HepG2 (cell line): ENCODE measurements at regions not wholly inside any gene's neighbourhood (a gene's known extent, or its start where the extent isn't known, plus 50 kb on each side); places are given as distances from the start of the nearest gene placed in this dataset.

Experiments
- ATAC-seq: fragments of 200-7000 bp; cut with Tn5 transposase; 3 replicates; pipeline ENCODE4 v1.9.1; 2020; ENCODE audit warnings: mild to moderate bottlenecking, moderate library complexity
- BruUV-seq: library from RNA; stranded (reverse); fragments of 400-500 nt; replicated peaks from 2 replicates; lab custom pipeline; 2021; lab: Mats Ljungman, UMichigan
- CTCF ChIA-PET: fragments of 300-600 bp; formaldehyde crosslinking; extraction: SDS; loops from one replicate; lab custom pipeline; 2021; ENCODE audit warnings: low total read pairs, inconsistent platforms, low intra/inter-chr PET ratio; lab: Yijun Ruan, JAX
- POLR2A ChIA-PET: fragments of 350-600 bp; sonication (Branson Sonifier 250); formaldehyde crosslinking; loops from one replicate; lab custom pipeline; 2020; ENCODE audit warnings: antibody characterized with exemption, inconsistent platforms; lab: Yijun Ruan, JAX
- DNase-seq: peaks from one replicate; pipeline ENCODE4 v3.0.0-alpha.2; 2015; ENCODE audit warnings: low spot score
- FAIRE-seq: peaks from 3 replicates; lab custom pipeline; 2011; peaks lifted over from hg19 to GRCh38; lab: Jason Lieb, UNC
- H2AFZ ChIP-seq: one replicate; pipeline ENCODE4 v1.6.1; 2011; ENCODE audit warnings: low read length, inconsistent platforms
- H3K27ac ChIP-seq: fragments of 300-600 bp; 3 replicates; pipeline ENCODE4 v1.8.0; 2011; ENCODE audit warnings: mixed run types, mild to moderate bottlenecking, mixed read lengths, low read length, inconsistent platforms; ENCODE audit not compliant: insufficient read depth; ENCODE audit errors: extremely low read length
- H3K27me3 ChIP-seq, 2 experiments: fragments of 200-600 bp in 1 of 2; 2 replicates in 1 of 2; 3 replicates in 1 of 2; pipeline versions ENCODE4 v1.6.0 to v1.8.0; 2011; ENCODE audit warnings: low read length in 2 of 2, mild to moderate bottlenecking in 2 of 2, moderate library complexity in 2 of 2, inconsistent platforms in 1 of 2; ENCODE audit not compliant: insufficient read depth in 2 of 2, control insufficient read depth in 1 of 2
- H3K36me3 ChIP-seq, 2 experiments: fragments of 200-600 bp in 1 of 2; replicated peaks in 1 of 2; 2 replicates in 1 of 2; 3 replicates in 1 of 2; pipeline versions ENCODE4 v1.5.1 to v1.8.0; 2011; ENCODE audit warnings: low read length in 2 of 2, inconsistent platforms in 1 of 2; ENCODE audit not compliant: insufficient read depth in 2 of 2, control insufficient read depth in 1 of 2
- H3K4me1 ChIP-seq: 2 replicates; pipeline ENCODE4 v1.5.1; 2012; ENCODE audit warnings: low read length, inconsistent platforms; ENCODE audit not compliant: insufficient read depth
- H3K4me2 ChIP-seq: 2 replicates; pipeline ENCODE4 v1.6.0; 2011; ENCODE audit warnings: low read depth, low read length, inconsistent platforms
- H3K4me3 ChIP-seq, 3 experiments: fragments of 200-600 bp in 1 of 3; sonication (generic), shearing (Covaris generic) in 1 of 3; replicated peaks in 1 of 3; 2 replicates each; pipeline ENCODE4 v1.5.1; 2011 to 2016; ENCODE audit warnings: low read length in 3 of 3, inconsistent platforms in 2 of 3, low read depth in 2 of 3, mild to moderate bottlenecking in 2 of 3, control low read depth in 1 of 3, mixed read lengths in 1 of 3; ENCODE audit not compliant: insufficient read depth in 1 of 3
- H3K79me2 ChIP-seq: one replicate; pipeline ENCODE4 v1.6.1; 2011; ENCODE audit warnings: low read length, inconsistent platforms; ENCODE audit not compliant: insufficient read depth
- H3K9ac ChIP-seq: 2 replicates; pipeline ENCODE4 v1.6.0; 2011; ENCODE audit warnings: mild to moderate bottlenecking, low read depth, low read length, inconsistent platforms; ENCODE audit not compliant: insufficient read depth
- H3K9me3 ChIP-seq: 2 replicates; pipeline ENCODE4 v1.5.1; 2012; ENCODE audit warnings: mild to moderate bottlenecking, low read length
- H4K20me1 ChIP-seq: 2 replicates; pipeline ENCODE4 v1.6.0; 2011; ENCODE audit warnings: inconsistent platforms, mild to moderate bottlenecking, low read length, moderate library complexity; ENCODE audit not compliant: insufficient read depth
- FOSL2 ChIP-seq: sonication (generic); formaldehyde crosslinking; IDR thresholded peaks from 2 replicates; pipeline ENCODE4 v1.4.0; 2020; ENCODE audit warnings: missing genetic modification reagents
- FOXA3 ChIP-seq: IDR thresholded peaks from 2 replicates; pipeline ENCODE4 v1.6.1; 2016; ENCODE audit warnings: missing genetic modification reagents, missing compliant biosample characterization
- HNRNPUL1 ChIP-seq: fragments of 200-400 bp; formaldehyde crosslinking; IDR thresholded peaks from 2 replicates; pipeline ENCODE4 v1.6.1; 2017; ENCODE audit warnings: low read depth, mild to moderate bottlenecking, low read length, moderate library complexity
- MLLT10 ChIP-seq: sonication (generic); formaldehyde crosslinking; IDR thresholded peaks from 2 replicates; pipeline ENCODE4 v1.4.0; 2020; ENCODE audit warnings: missing genetic modification reagents
- NPAS2 ChIP-seq: sonication (generic); formaldehyde crosslinking; IDR thresholded peaks from 2 replicates; pipeline ENCODE4 v1.8.0; 2022; ENCODE audit warnings: mild to moderate bottlenecking, missing genetic modification reagents, borderline replicate concordance
- NR2F6 ChIP-seq, 2 experiments: IDR thresholded peaks; 2 replicates each; pipeline ENCODE4 v1.6.1; 2016; ENCODE audit warnings: antibody characterized with exemption in 1 of 2, mild to moderate bottlenecking in 1 of 2
- RBAK ChIP-seq: sonication (generic); formaldehyde crosslinking; IDR thresholded peaks from 2 replicates; pipeline ENCODE4 v1.5.1; 2020; ENCODE audit warnings: mild to moderate bottlenecking, missing genetic modification reagents
- SIN3A ChIP-seq: IDR thresholded peaks from 2 replicates; pipeline ENCODE4 v1.6.1; 2011; ENCODE audit warnings: low read depth, mild to moderate bottlenecking, control low read depth, low read length, borderline replicate concordance
- SOX6 ChIP-seq, 2 experiments: fragments of 450-650 bp in 1 of 2; sonication (generic) in 1 of 2; formaldehyde crosslinking in 1 of 2; IDR thresholded peaks; 2 replicates each; pipeline versions ENCODE4 v1.4.0 to v1.6.1; 2017 to 2020; ENCODE audit warnings: antibody characterized with exemption in 1 of 2, mild to moderate bottlenecking in 1 of 2, missing genetic modification reagents in 1 of 2
- U2AF2 ChIP-seq: fragments of 200-400 bp; formaldehyde crosslinking; IDR thresholded peaks from 2 replicates; pipeline ENCODE4 v1.6.1; 2017; ENCODE audit warnings: low read depth, mild to moderate bottlenecking, low read length
- ZKSCAN1 ChIP-seq: fragments of 150-350 bp; IDR thresholded peaks from 2 replicates; pipeline ENCODE4 v1.6.1; 2014; ENCODE audit warnings: low read length
- ZNF263 ChIP-seq: sonication (generic); formaldehyde crosslinking; IDR thresholded peaks from 2 replicates; pipeline ENCODE4 v1.4.0; 2020; ENCODE audit warnings: missing genetic modification reagents
- ZNF274 ChIP-seq: sonication (generic); formaldehyde crosslinking; IDR thresholded peaks from 2 replicates; pipeline ENCODE4 v1.5.1; 2020; ENCODE audit warnings: mild to moderate bottlenecking, missing genetic modification reagents
- ZNF496 ChIP-seq: sonication (generic); formaldehyde crosslinking; IDR thresholded peaks from 2 replicates; pipeline ENCODE4 v1.8.1; 2023; ENCODE audit warnings: mild to moderate bottlenecking, moderate library complexity, missing genetic modification reagents; ENCODE audit not compliant: insufficient replicate concordance
- ZNF547 ChIP-seq: sonication (generic); formaldehyde crosslinking; IDR thresholded peaks from 2 replicates; pipeline ENCODE4 v1.5.1; 2020; ENCODE audit warnings: mild to moderate bottlenecking, missing genetic modification reagents
- ZNF766 ChIP-seq: sonication (generic); formaldehyde crosslinking; IDR thresholded peaks from 2 replicates; pipeline ENCODE4 v1.5.0; 2020; ENCODE audit warnings: missing genetic modification reagents, borderline replicate concordance
- WGBS: methylation state at CpG from one replicate; pipeline ENCODE4 v1.1.6; 2017; ENCODE audit warnings: low lambda C conversion rate; 5-methylcytosine and 5-hydroxymethylcytosine counted together
- in situ Hi-C: cut with HindIII; loops from 2 replicates; pipeline ENCODE4 v1.10.0; 2017; ENCODE audit warnings: low pct_unique_long_range_greater_than_20kb; ENCODE audit not compliant: extremely low pct_ligation_motif_present
- intact Hi-C: fragments of 100-400 bp; cut with micrococcal nuclease; formaldehyde crosslinking; loops from one replicate; pipeline ENCODE4 v1.10.0; 2022; ENCODE audit not compliant: unreplicated experiment
- TF ChIP-seq, protein P1 (sequence below): IDR thresholded peaks from 2 replicates; pipeline ENCODE4 v1.4.0; 2020; ENCODE audit warnings: mild to moderate bottlenecking, missing genetic modification reagents

DNA sequence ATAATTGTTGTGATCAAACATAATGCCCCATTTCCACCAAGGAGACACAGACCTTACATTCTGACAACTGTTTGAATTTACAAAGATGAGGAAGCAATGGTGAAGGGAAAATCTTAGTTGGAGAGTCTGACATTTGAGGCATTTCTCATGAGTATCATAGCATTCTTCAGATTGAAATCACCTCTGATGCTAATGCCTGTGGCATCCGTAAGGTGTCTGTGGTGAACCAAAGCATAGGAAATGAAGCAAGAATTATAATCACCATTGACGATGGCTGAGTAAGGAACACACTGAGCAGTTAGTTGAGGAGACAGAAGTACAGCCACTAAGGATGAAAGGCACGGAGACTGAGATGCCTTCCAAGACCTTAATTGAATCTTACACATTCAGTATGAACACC is 575.7 kb downstream of the TRIML1 start (continued):
- TF ChIP-seq FOXA3 (no peak), MLLT10 (CRISPR knock-in tag) (no peak)

DNA sequence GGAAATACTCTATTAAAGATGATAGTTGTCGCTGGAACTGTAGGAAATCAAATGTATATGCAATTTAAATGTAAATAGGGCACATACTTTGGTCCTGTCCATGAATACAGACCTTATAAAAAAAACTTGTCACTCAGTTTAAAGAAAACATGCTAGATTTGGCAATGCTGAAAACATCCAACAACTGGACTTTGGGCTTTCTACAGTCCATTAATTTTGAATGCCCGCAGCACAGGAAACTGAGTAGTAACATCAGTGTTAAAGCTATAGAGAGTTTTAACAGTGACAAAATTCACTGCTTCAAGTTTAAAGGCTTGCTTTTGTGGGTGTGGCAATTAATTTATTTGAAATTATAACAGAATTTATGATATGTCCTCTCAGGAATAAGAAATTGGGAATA is 578.4 kb downstream of the TRIML1 start:
- Histone ChIP-seq H3K4me1 (no peaks in the 10 kb centered on the region), H3K36me3 (no peaks in the 10 kb centered on the region), H3K27me3 (no peaks in the 10 kb centered on the region), H2AFZ (no peak overlapping the region), H3K4me2 (no peak overlapping the region), H3K79me2 (no peaks in the 10 kb centered on the region), H3K9ac (no peak overlapping the region), H3K27ac (no peak overlapping the region), H3K9me3 (peaks cover 5% of the 10 kb centered on the region), H4K20me1 (no peaks in the 10 kb centered on the region), H3K4me3 (no peak overlapping the region)
- no peak for DNase-seq
- 6% methylated on average over 2 of the region's 2 CpGs for WGBS
- ATAC-seq: no peak
- in situ Hi-C loops: no loop called here
- ChIA-PET POLR2A (no interaction called here), CTCF (no interaction called here)
- intact Hi-C loops: no loop called here
- no peak for TF ChIP-seq ZNF263 (CRISPR knock-in tag)
- TF ChIP-seq HNRNPUL1: no peak
- no peak for TF ChIP-seq NR2F6 (IDR thresholded peaks at IDR 0.05)
- no peak for TF ChIP-seq NR2F6 (CRISPR knock-in tag; IDR thresholded peaks at IDR 0.05)
- no peak for TF ChIP-seq ZNF547 (CRISPR knock-in tag)
- TF ChIP-seq ZNF766 (CRISPR knock-in tag): no peak
- TF ChIP-seq U2AF2: no peak
- no peak for TF ChIP-seq FOSL2
- no peak for TF ChIP-seq RBAK
- no TSS peak for BruUV-seq
- no peak for FAIRE-seq

DNA sequence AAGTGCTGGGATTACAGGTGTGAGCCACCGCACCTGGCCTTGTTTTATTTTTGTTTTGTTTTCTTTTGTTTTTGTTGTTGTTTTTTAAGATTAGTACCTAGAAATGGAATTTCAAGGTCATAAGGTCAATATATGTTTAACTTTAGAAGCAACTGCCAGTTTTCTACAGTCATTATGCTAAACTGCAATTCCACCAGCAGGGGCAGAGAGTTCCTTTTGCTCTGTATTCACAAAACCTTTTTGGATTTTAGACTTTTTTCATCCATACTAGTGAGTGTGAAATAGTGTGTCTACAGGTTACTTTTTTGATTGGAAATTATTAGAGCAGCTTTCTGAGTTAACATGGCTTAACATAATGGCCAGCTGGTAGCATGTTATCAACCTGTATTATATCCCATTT is 580.6 kb downstream of the TRIML1 start:
- no peaks in the 10 kb centered on the region for H3K27me3 ChIP-seq
- no peak for FAIRE-seq
- no TSS peak for BruUV-seq
- TF ChIP-seq NPAS2 (CRISPR knock-in tag): no peak
- TF ChIP-seq SIN3A: no peak
- TF ChIP-seq, protein P1, sequence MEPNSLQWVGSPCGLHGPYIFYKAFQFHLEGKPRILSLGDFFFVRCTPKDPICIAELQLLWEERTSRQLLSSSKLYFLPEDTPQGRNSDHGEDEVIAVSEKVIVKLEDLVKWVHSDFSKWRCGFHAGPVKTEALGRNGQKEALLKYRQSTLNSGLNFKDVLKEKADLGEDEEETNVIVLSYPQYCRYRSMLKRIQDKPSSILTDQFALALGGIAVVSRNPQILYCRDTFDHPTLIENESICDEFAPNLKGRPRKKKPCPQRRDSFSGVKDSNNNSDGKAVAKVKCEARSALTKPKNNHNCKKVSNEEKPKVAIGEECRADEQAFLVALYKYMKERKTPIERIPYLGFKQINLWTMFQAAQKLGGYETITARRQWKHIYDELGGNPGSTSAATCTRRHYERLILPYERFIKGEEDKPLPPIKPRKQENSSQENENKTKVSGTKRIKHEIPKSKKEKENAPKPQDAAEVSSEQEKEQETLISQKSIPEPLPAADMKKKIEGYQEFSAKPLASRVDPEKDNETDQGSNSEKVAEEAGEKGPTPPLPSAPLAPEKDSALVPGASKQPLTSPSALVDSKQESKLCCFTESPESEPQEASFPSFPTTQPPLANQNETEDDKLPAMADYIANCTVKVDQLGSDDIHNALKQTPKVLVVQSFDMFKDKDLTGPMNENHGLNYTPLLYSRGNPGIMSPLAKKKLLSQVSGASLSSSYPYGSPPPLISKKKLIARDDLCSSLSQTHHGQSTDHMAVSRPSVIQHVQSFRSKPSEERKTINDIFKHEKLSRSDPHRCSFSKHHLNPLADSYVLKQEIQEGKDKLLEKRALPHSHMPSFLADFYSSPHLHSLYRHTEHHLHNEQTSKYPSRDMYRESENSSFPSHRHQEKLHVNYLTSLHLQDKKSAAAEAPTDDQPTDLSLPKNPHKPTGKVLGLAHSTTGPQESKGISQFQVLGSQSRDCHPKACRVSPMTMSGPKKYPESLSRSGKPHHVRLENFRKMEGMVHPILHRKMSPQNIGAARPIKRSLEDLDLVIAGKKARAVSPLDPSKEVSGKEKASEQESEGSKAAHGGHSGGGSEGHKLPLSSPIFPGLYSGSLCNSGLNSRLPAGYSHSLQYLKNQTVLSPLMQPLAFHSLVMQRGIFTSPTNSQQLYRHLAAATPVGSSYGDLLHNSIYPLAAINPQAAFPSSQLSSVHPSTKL: no peak
- no peak for TF ChIP-seq ZNF274 (CRISPR knock-in tag)
- no peak for TF ChIP-seq SOX6 (IDR thresholded peaks at IDR 0.05)
- no peak for TF ChIP-seq SOX6 (CRISPR knock-in tag; IDR thresholded peaks at IDR 0.05)
- no peak for TF ChIP-seq ZKSCAN1
- TF ChIP-seq ZNF496 (CRISPR knock-in tag): no peak

More for the DNA sequence above, 580.6 kb downstream of the TRIML1 start:
- Histone ChIP-seq H4K20me1 (no peaks in the 10 kb centered on the region), H3K4me2 (no peak overlapping the region), H2AFZ (no peak overlapping the region), H3K4me3 (no peak overlapping the region), H3K4me1 (no peaks in the 10 kb centered on the region), H3K9me3 (peaks cover 5% of the 10 kb centered on the region), H3K36me3 (no peaks in the 10 kb centered on the region), H3K27ac (no peak overlapping the region), H3K9ac (no peak overlapping the region), H3K79me2 (no peaks in the 10 kb centered on the region)
- CTCF ChIA-PET: no interaction called here
- POLR2A ChIA-PET: no interaction called here
- no peak for ATAC-seq
- intact Hi-C loops (no loop called here), in situ Hi-C loops (no loop called here)
- WGBS: 86% methylated on average over 1 of the region's 1 CpG
- no peak for DNase-seq
